Skeletal muscle tissue (tissue), 3 donors: ENCODE measurements at regions not wholly inside any gene's neighbourhood (a gene's known extent, or its start where the extent isn't known, plus 50 kb on each side); places are given as distances from the start of the nearest gene placed in this dataset.

ENCODE experiments used
- H3K27ac ChIP-seq: one replicate; pipeline ENCODE4 v1.7.0; 2013; ENCODE audit warnings: mild to moderate bottlenecking, low read depth, low read length, inconsistent platforms
- H3K27me3 ChIP-seq, 3 donors: one replicate each; pipeline ENCODE4 v1.7.0; 2013; ENCODE audit warnings: low read length in 3 of 3; ENCODE audit not compliant: control insufficient read depth in 3 of 3, insufficient read depth in 3 of 3
- H3K36me3 ChIP-seq, 3 donors: one replicate each; pipeline ENCODE4 v1.7.0; 2013; ENCODE audit warnings: low read length in 3 of 3; ENCODE audit not compliant: control insufficient read depth in 3 of 3, insufficient read depth in 3 of 3
- H3K4me1 ChIP-seq, 3 donors: one replicate each; pipeline ENCODE4 v1.7.0; 2013; ENCODE audit warnings: low read length in 3 of 3, mild to moderate bottlenecking in 3 of 3; ENCODE audit not compliant: control insufficient read depth in 3 of 3, insufficient read depth in 3 of 3
- H3K4me3 ChIP-seq, 3 donors: one replicate each; pipeline ENCODE4 v1.7.0; 2013; ENCODE audit warnings: low read length in 3 of 3
- H3K9ac ChIP-seq, 3 donors: one replicate each; pipeline ENCODE4 v1.7.0; 2013; ENCODE audit warnings: low read length in 3 of 3, mild to moderate bottlenecking in 3 of 3, moderate library complexity in 2 of 3, low read depth in 1 of 3
- H3K9me3 ChIP-seq, 3 donors: one replicate each; pipeline ENCODE4 v1.7.0; 2013; ENCODE audit warnings: low read length in 3 of 3; ENCODE audit not compliant: control insufficient read depth in 3 of 3
- donor health status: Osteomylitis.

DNA sequence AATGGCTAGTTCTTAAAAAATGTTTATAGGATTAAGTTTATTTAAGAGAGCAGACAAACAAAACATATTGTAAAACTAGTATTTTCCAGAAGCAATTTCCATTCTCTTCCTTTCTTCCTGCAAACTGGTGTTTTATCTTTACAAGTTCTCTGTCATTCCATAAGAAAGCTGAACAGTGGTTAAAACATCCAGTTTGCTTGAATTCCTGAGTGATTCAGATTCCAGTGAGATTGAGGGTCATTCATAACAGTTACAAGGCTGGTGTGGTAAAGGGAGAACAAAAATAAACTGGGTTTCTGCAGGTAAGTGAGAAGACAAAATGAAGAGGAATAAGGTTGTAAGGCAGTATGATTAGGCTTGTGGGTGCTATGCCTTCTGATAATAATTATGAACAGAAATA, 544.8 kb upstream of the DIPK2B start:
- H3K9ac ChIP-seq, result no peak overlapping the region
- no peaks in the 10 kb centered on the region for H3K9me3 ChIP-seq
- H3K27me3 ChIP-seq, result no peaks in the 10 kb centered on the region
- H3K27ac ChIP-seq, result no peak overlapping the region
- H3K4me3 ChIP-seq, result no peak overlapping the region
- peaks cover 0 to 2% (median 0%) of the 10 kb centered on the region in 3 donors for H3K4me1 ChIP-seq
- H3K36me3 ChIP-seq, result no peaks in the 10 kb centered on the region

DNA sequence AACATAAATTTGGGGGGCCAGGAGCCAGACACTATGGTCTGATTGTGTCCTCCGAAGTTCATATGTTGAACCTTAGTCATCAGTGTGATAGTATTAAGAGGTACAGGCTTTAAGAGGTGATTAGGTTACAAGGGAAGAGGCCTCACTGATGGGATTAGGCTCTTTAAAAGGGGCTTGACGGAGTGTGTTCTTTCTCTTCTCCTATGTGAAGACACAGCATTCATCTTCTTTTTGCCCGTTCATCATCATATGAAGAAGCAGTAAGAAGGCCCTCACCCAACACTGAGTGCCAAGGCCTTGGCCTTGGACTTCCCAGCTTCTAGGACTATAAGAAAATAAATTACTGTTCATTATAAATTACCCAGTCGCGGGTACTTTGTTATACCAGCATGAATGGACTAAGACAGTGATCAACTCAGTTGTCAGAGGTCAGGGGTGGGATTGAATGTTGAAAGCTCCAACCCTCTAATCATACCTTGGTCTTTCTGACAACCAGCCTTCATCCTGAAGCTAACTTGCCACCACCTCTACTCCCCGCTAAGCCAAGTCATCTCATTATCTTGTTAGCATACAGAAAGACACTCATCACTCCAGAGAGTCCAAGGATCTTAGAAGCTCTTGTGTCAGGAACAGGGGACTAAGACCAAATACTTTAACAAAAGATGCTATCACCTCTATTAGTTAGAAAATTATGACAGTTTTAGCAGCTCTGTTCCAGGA, 543.4 kb upstream of the DIPK2B start:
- H3K27ac ChIP-seq, result no peak overlapping the region
- H3K36me3 ChIP-seq, result no peaks in the 10 kb centered on the region
- H3K9me3 ChIP-seq, result no peaks in the 10 kb centered on the region
- no peak overlapping the region for H3K4me3 ChIP-seq
- H3K4me1 ChIP-seq, result no peaks in the 10 kb centered on the region
- H3K9ac ChIP-seq, result no peak overlapping the region
- H3K27me3 ChIP-seq, result no peaks in the 10 kb centered on the region

DNA sequence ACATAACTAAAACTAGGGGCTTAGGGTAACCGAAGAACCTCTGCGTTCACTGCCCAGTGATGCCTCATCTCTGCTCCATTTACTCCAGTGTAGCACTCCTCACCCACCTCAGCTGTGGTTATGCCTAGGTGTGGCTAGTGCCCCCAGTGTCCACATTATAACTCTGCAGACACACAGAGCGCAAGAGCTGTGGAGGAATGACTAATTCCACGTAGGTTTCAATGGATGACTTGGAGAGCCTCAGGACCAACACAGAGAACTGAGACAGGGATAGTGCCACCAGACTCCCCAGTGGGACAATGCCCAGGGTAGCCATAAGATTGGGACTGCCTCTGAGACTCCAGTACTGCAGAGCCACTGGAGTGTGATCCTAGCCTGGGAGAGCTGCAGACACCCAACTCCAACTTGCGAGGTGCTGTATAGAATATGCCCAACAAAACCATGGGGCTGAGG, 542.4 kb upstream of the DIPK2B start:
- Histone ChIP-seq H3K27me3 (no peaks in the 10 kb centered on the region), H3K4me3 (no peak overlapping the region), H3K9me3 (no peaks in the 10 kb centered on the region), H3K9ac (no peak overlapping the region), H3K4me1 (no peaks in the 10 kb centered on the region), H3K27ac (no peak overlapping the region), H3K36me3 (no peaks in the 10 kb centered on the region)

DNA sequence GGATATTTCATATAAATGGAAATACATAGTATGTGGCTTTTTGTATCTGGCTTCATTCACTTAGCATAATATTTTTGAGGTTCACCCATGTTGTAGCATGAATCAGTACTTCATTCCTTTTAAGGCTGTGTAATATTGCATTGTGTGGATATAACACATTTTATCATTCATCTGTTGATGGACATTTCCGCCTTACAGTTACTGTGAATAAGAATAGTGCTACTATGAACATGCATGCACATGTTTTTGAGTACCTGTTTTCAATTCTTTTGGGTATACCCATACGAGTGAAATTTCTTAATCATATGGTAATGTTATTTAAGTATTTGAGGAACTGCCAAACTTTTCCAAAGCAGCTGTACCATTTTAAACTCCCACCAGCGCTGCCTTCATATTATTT, 539.6 kb upstream of the DIPK2B start:
- H3K4me1 ChIP-seq, result no peaks in the 10 kb centered on the region
- no peak overlapping the region for H3K4me3 ChIP-seq
- no peak overlapping the region for H3K9ac ChIP-seq
- H3K27ac ChIP-seq, result no peak overlapping the region
- H3K9me3 ChIP-seq, result no peaks in the 10 kb centered on the region
- no peaks in the 10 kb centered on the region for H3K27me3 ChIP-seq
- no peaks in the 10 kb centered on the region for H3K36me3 ChIP-seq

DNA sequence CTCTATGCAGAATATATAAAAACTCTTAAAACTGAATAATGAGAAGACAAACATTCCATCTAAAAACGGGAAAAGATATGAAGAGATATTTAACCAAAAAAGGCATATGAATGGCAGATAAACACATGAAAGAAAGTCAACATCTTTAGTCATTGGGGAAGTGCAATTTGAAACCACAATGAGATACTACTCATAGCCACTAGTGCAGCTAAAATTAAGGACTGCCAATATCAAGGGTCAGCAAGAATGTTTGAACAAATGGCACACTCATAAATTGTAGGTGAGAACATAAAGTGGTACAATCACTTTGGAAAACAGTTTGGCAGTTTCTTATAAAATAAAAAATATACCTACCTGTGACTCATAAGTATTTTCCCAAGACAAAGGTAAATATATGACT, 534.9 kb upstream of the DIPK2B start:
- Histone ChIP-seq H3K27ac (no peak overlapping the region), H3K9me3 (no peaks in the 10 kb centered on the region), H3K4me3 (no peak overlapping the region), H3K9ac (no peak overlapping the region), H3K4me1 (no peaks in the 10 kb centered on the region), H3K36me3 (no peaks in the 10 kb centered on the region), H3K27me3 (no peaks in the 10 kb centered on the region)

DNA sequence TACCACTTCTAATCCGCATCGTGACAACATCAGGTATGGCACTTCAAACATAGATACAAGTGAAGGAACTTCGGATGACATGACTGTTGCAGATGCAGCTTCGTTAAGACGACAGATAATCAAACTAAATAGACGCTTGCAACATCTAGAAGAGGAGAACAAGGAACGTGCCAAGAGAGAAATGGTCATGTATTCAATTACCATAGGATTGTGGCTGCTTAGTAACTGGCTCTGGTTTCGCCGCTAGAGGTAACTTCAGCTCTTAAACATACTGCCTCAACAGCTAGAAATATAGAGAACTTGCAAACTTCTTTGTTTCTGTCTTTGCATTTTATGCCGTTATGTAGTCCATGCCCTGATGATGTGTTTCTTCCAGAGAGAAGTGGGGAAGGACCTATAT, 530.8 kb upstream of the DIPK2B start:
- H3K4me3 ChIP-seq, result no peak overlapping the region
- no peaks in the 10 kb centered on the region for H3K9me3 ChIP-seq
- no peak overlapping the region for H3K9ac ChIP-seq
- H3K36me3 ChIP-seq, result no peaks in the 10 kb centered on the region
- H3K27ac ChIP-seq, result no peak overlapping the region
- H3K27me3 ChIP-seq, result peaks cover 0 to 5% (median 0%) of the 10 kb centered on the region in 3 donors
- no peaks in the 10 kb centered on the region for H3K4me1 ChIP-seq

DNA sequence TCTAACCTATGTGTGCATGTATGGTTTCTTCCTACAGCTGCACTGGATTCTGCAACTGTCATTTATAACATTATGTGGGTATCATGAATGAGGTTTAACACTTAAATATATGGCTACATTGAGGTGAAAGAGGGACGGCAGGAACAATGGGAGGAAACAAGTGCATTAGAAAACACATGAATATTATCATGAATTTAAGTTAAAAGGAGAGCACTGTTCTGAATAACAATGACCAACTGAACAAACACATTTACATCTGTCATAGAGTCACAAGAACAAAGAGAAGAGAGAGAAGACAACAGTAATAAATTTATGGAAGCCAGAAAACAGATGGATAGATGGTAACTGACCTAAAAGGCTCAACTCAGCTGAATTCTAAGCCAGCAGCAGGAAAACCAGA, 527.1 kb upstream of the DIPK2B start:
- peaks cover 0 to 5% (median 0%) of the 10 kb centered on the region in 3 donors for H3K27me3 ChIP-seq
- no peak overlapping the region for H3K27ac ChIP-seq
- H3K9me3 ChIP-seq, result no peaks in the 10 kb centered on the region
- H3K4me1 ChIP-seq, result no peaks in the 10 kb centered on the region
- H3K36me3 ChIP-seq, result no peaks in the 10 kb centered on the region
- no peak overlapping the region for H3K9ac ChIP-seq
- no peak overlapping the region for H3K4me3 ChIP-seq

DNA sequence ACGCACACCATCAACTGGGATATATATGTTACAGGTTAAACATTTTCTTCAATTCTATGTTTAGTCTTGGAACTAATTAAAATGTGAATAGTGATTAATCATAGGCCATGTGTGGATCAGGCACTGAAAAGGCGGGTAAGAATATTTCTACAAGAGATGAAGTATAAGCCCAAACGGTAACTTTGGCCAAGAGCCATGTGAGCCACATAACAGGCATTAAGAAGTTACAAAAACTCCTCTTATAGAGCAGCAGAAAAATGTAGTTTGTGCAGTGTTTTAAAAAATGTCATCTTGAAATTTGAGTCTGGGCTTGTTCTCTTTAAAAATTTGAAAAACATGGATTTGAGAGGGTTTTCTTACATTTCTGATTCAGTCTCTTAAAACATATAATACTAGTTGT, 521.8 kb upstream of the DIPK2B start:
- H3K27ac ChIP-seq, result no peak overlapping the region
- H3K36me3 ChIP-seq, result no peaks in the 10 kb centered on the region

DNA sequence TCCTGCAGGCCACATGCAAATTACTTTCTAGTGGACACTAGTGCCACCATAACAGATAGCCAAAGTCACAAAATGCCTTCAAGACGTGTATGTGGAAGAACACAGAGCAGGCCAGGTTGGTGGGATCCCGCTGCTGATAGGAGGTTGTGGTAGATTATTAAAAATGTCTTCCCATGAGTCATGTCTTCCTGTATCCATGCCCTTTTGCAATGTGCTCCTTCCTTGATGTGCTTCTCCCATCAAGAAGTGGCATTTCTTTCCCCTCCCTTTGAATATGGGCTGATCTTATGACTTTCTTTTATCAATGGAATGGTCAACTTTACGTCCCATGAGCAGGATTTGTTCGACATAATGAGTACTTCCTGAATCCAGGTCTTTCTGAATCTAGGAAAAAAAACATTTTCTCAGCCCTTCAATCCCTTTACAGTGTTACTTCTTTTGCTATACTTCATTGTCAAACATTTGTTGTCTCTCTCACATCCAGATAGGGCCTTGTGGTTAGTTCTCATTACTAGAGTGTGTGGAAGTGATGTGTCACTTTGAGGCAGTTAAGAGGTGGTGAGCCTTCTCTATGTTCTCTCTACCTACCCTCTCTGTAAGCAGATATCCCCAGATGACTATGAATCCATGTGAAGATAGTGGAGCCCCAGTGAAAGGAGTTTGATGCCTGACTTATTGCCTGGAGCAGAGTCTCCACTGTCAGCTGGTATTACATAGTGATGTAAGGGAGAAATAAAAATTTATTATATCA, 519.2 kb upstream of the DIPK2B start:
- Histone ChIP-seq H3K36me3 (no peaks in the 10 kb centered on the region), H3K9me3 (no peaks in the 10 kb centered on the region), H3K4me1 (no peaks in the 10 kb centered on the region), H3K4me3 (no peak overlapping the region), H3K27ac (no peak overlapping the region), H3K27me3 (no peaks in the 10 kb centered on the region), H3K9ac (no peak overlapping the region)

More for the DNA sequence above, 521.8 kb upstream of the DIPK2B start:
- Histone ChIP-seq H3K27me3 (peaks cover 0 to under 1% (median 0%) of the 10 kb centered on the region in 3 donors), H3K4me1 (no peaks in the 10 kb centered on the region), H3K9ac (no peak overlapping the region), H3K9me3 (no peaks in the 10 kb centered on the region), H3K4me3 (no peak overlapping the region)

DNA sequence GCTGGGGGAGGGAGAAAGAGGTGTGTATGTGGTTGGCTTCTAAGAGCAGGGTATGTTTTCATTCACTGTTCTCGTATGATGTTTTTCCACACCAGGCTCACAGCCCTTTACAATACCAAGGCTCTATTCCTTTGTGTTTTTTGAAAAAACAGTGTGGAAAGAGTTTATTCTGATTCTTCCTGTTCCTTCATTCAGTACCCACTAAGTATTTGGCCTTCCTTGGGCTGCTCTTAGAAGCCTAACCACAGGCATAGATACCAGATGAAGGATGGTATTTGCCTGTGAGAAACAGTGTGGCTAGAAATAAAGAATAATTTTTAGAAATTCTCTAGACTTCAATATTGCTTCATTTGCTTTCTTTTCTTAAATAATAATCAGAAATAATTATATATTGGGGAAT, 518.0 kb upstream of the DIPK2B start:
- no peaks in the 10 kb centered on the region for H3K4me1 ChIP-seq
- H3K27me3 ChIP-seq, result no peaks in the 10 kb centered on the region
- H3K36me3 ChIP-seq, result no peaks in the 10 kb centered on the region
- no peaks in the 10 kb centered on the region for H3K9me3 ChIP-seq
- no peak overlapping the region for H3K27ac ChIP-seq
- H3K4me3 ChIP-seq, result no peak overlapping the region
- H3K9ac ChIP-seq, result no peak overlapping the region
